Spleen (tissue), 11 donors: ENCODE measurements at regions not wholly inside any gene's neighbourhood (a gene's known extent, or its start where the extent isn't known, plus 50 kb on each side); places are given as distances from the start of the nearest gene placed in this dataset.

Experiments
- DNase-seq: peaks from one replicate; pipeline ENCODE4 v3.0.0-alpha.2; 2020
- H3K27ac ChIP-seq, 8 donors: fragments of 200-600 bp; sonication (generic) in 7 of 8; 1 replicate in 4 of 8; 2 replicates in 4 of 8; pipeline versions ENCODE4 v1.5.0 to v1.8.0; 2016 to 2021; ENCODE audit warnings: inconsistent platforms in 4 of 8, mild to moderate bottlenecking in 4 of 8, moderate library complexity in 1 of 8
- H3K27me3 ChIP-seq, 7 donors: fragments of 200-600 bp; sonication (generic) in 6 of 7; replicated peaks in 1 of 7; 1 replicate in 4 of 7; 2 replicates in 3 of 7; pipeline versions ENCODE4 v1.5.0 to v1.8.0; 2016 to 2021; ENCODE audit warnings: inconsistent platforms in 3 of 7, mild to moderate bottlenecking in 1 of 7
- H3K36me3 ChIP-seq, 6 donors: fragments of 200-600 bp; sonication (generic) in 5 of 6; 1 replicate in 4 of 6; 2 replicates in 2 of 6; pipeline versions ENCODE4 v1.5.0 to v1.8.0; 2016 to 2021; ENCODE audit warnings: inconsistent platforms in 2 of 6
- H3K4me1 ChIP-seq, 6 donors: fragments of 200-600 bp; sonication (generic) in 5 of 6; 1 replicate in 3 of 6; 2 replicates in 3 of 6; pipeline versions ENCODE4 v1.5.0 to v1.8.0; 2016 to 2021; ENCODE audit warnings: inconsistent platforms in 3 of 6
- H3K4me3 ChIP-seq, 8 donors: fragments of 200-600 bp; sonication (generic) in 7 of 8; 1 replicate in 4 of 8; 2 replicates in 4 of 8; pipeline versions ENCODE4 v1.5.0 to v1.8.0; 2016 to 2021; ENCODE audit warnings: inconsistent platforms in 4 of 8, mild to moderate bottlenecking in 4 of 8, moderate library complexity in 2 of 8
- H3K9me3 ChIP-seq, 8 donors: fragments of 200-600 bp; sonication (generic) in 7 of 8; 1 replicate in 4 of 8; 2 replicates in 4 of 8; pipeline versions ENCODE4 v1.5.0 to v1.8.0; 2016 to 2021; ENCODE audit warnings: inconsistent platforms in 4 of 8
- POLR2A ChIP-seq, 3 donors: fragments of 450-650 bp; IDR thresholded peaks; one replicate each; pipeline ENCODE4 v1.5.1; 2017; ENCODE audit warnings: antibody characterized with exemption in 3 of 3, mild to moderate bottlenecking in 1 of 3
- POLR2AphosphoS5 ChIP-seq, 3 donors: sonication (generic); formaldehyde crosslinking; IDR thresholded peaks; one replicate each; pipeline ENCODE4 v1.5.1; 2017; ENCODE audit warnings: antibody characterized with exemption in 3 of 3
- WGBS, 5 donors: extraction: QIAGEN DNeasy Blood & Tissue Kit in 3 of 5; methylation state at CpG; one replicate each; pipeline versions ENCODE4 v1.1.5 to v1.1.7; 2013 to 2018; 5-methylcytosine and 5-hydroxymethylcytosine counted together
- intact Hi-C: fragments of 100-400 bp; cut with DNase I; formaldehyde crosslinking; loops from one replicate; pipeline ENCODE4 v1.15.0; 2023; ENCODE audit warnings: low total_unique reads
- TF ChIP-seq, protein P1 (sequence below), 11 experiments: fragments of 200-600 bp in 7 of 11; fragments of 450-650 bp in 4 of 11; sonication (generic) in 4 of 11; IDR thresholded peaks in 8 of 11; conservative IDR thresholded peaks in 3 of 11; 1 replicate in 7 of 11; 2 replicates in 4 of 11; pipeline versions ENCODE4 v1.4.0 to v1.8.0; 2016 to 2021; ENCODE audit warnings: antibody characterized with exemption in 11 of 11, inconsistent platforms in 4 of 11, mild to moderate bottlenecking in 1 of 11
- donor health status: healthy with polysubstance abuse.
- donor health status: DM: no; HTN: no; CAD: no; lungs with moderate emphysema.
- donor health status: DM: no; HTN: no; CAD: no.
- donor health status: Bipolar disorder and iron deficiency.
- donor health status: healthy.
- donor health status: DM: no; HTN: no; CAD: no.
- donor health status: DM: yes; HTN: yes; CAD: no.

DNA sequence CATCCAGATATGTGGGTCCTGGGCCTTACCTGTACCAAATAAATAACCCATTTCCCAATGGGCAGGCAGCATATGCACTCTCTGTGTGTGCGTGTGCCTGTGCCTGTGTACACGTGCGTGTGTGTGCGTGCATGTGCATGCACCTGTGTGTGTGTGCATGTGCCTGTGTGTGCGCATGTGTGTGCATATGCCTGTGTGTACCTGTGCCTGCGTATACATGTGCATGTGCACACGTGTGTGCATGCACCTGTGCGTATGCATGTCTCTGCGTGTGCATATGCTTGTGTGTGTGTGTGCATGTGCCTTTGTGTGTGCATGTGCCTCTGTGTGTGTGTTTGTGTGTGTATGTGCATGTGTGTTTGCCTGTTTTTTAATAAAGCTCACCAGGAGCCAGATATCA is 197.1 kb downstream of the PHETA1 start:
- intact Hi-C loops, result loop anchor here (10.0 kb wide), 1 partner anchor 147 kb away; no protein-coding TSS in a partner anchor
- Histone ChIP-seq H3K9me3 (no peaks in the 10 kb centered on the region), H3K4me1 (peaks cover 0 to 41% (median 21%) of the 10 kb centered on the region in 6 donors), H3K27ac (no peak overlapping the region), H3K27me3 (peaks cover 0 to 34% (median 0%) of the 10 kb centered on the region in 7 donors), H3K36me3 (no peaks in the 10 kb centered on the region), H3K4me3 (no peak overlapping the region)
- 86 to 94% (median 93%) methylated on average over 5 to 9 of the region's 9 CpGs for WGBS, 5 donors
- DNase-seq, result no peak
- TF ChIP-seq POLR2A (IDR thresholded peaks at IDR 0.05) (no peak), POLR2AphosphoS5 (IDR thresholded peaks at IDR 0.05) (no peak)
- TF ChIP-seq, protein P1, sequence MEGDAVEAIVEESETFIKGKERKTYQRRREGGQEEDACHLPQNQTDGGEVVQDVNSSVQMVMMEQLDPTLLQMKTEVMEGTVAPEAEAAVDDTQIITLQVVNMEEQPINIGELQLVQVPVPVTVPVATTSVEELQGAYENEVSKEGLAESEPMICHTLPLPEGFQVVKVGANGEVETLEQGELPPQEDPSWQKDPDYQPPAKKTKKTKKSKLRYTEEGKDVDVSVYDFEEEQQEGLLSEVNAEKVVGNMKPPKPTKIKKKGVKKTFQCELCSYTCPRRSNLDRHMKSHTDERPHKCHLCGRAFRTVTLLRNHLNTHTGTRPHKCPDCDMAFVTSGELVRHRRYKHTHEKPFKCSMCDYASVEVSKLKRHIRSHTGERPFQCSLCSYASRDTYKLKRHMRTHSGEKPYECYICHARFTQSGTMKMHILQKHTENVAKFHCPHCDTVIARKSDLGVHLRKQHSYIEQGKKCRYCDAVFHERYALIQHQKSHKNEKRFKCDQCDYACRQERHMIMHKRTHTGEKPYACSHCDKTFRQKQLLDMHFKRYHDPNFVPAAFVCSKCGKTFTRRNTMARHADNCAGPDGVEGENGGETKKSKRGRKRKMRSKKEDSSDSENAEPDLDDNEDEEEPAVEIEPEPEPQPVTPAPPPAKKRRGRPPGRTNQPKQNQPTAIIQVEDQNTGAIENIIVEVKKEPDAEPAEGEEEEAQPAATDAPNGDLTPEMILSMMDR (IDR thresholded peaks at IDR 0.05 in 8 of 11, conservative IDR thresholded peaks at IDR 0.05 in 3 of 11), result no peak

DNA sequence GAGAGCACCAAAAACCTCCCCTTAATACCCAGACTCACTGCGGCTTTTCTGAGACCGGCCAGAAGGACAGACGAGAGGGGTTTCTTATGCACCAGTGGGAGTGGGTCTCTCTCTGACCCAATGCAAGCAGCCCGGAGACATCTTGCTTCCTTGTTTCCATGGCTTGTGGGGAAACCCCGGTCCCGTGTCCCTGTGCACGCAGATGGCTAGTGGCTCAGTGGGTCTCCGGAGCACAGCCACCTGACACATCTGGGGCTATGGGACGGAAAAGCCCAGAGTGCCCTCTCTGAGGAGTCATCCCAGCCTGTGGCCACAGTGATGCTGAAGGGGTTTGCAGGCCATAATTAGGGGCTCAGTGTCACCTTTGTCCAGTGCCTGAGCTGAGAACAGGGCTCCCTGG is 197.6 kb downstream of the PHETA1 start:
- no peak overlapping the region for H3K27ac ChIP-seq
- H3K4me1 ChIP-seq, result peaks cover 0 to 41% (median 21%) of the 10 kb centered on the region in 6 donors
- no peaks in the 10 kb centered on the region for H3K36me3 ChIP-seq
- intact Hi-C loops, result loop anchor here (10.0 kb wide), 1 partner anchor 147 kb away; no protein-coding TSS in a partner anchor
- H3K4me3 ChIP-seq, result no peak overlapping the region
- no peak for DNase-seq
- H3K27me3 ChIP-seq, result peaks cover 0 to 34% (median 0%) of the 10 kb centered on the region in 7 donors
- H3K9me3 ChIP-seq, result no peaks in the 10 kb centered on the region
- no peak for TF ChIP-seq POLR2A (IDR thresholded peaks at IDR 0.05)
- TF ChIP-seq, protein P1 (IDR thresholded peaks at IDR 0.05 in 8 of 11, conservative IDR thresholded peaks at IDR 0.05 in 3 of 11), result no peak
- TF ChIP-seq POLR2AphosphoS5 (IDR thresholded peaks at IDR 0.05), result no peak
- 67 to 91% (median 82%) methylated on average over 9 of the region's 9 CpGs for WGBS, 5 donors

DNA sequence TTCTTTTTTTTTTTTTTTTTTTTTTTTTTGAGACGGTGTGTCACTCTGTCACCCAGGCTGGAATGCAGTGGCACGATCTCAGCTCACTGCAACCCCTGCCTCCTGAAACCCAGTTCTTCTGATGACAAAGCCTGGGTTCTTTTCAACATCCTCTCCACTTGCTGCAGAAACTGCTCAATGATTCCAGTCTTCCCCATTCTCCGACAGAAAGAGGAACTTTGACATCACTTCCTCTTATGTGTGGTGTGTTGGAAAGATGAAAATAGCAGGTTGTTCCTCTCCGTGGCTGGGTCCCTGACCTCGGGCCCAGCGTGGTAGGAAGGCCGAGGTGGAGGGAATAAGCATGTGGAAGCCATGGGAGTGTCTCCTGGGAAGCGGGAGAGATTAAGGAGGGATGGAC is 198.4 kb downstream of the PHETA1 start:
- WGBS, 5 donors, result 9 to 26% (median 13%) methylated on average over 8 of the region's 8 CpGs
- Histone ChIP-seq H3K27ac (peak overlapping the region in 2 of 8 donors; percentile 21 to 33), H3K36me3 (no peaks in the 10 kb centered on the region), H3K9me3 (no peaks in the 10 kb centered on the region), H3K4me3 (no peak overlapping the region), H3K27me3 (peaks cover 0 to 33% (median 0%) of the 10 kb centered on the region in 7 donors), H3K4me1 (peaks cover 0 to 41% (median 21%) of the 10 kb centered on the region in 6 donors)
- intact Hi-C loops, result loop anchor here (10.0 kb wide), 1 partner anchor 146 kb away; no protein-coding TSS in a partner anchor
- peak in 1 of 3 donors; percentile 20 for TF ChIP-seq POLR2AphosphoS5 (IDR thresholded peaks at IDR 0.05)
- no peak for TF ChIP-seq POLR2A (IDR thresholded peaks at IDR 0.05)
- no peak for DNase-seq

DNA sequence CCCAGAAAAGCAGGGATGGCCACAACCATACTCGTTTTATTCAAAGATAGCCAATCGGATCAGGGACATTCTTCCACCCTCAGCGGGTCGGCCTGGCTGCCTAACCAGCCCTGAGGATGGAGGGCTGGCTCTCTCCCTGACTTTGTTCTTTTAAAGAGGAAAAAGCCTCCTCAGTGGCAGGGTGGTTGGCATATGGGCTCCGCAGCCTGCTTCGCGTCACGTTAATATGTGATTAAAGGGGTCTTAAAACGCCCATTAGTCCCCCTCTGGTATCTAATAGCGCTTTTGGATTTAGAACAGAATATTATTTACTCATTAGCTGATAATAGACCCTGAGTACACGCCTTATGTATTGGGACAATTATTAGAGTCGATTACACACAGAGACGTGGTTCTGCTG is 199.4 kb downstream of the PHETA1 start:
- WGBS, 5 donors, result 84 to 96% (median 93%) methylated on average over 9 to 13 of the region's 13 CpGs
- no peak for DNase-seq
- Histone ChIP-seq H3K4me1 (peaks cover 0 to 30% (median 15%) of the 10 kb centered on the region in 6 donors), H3K27ac (no peak overlapping the region), H3K4me3 (no peak overlapping the region), H3K27me3 (peaks cover 0 to 33% (median 0%) of the 10 kb centered on the region in 7 donors), H3K9me3 (peaks cover 0 to 5% (median 0%) of the 10 kb centered on the region in 8 donors), H3K36me3 (no peaks in the 10 kb centered on the region)
- intact Hi-C loops, result no loop called here
- TF ChIP-seq POLR2A (IDR thresholded peaks at IDR 0.05) (no peak), POLR2AphosphoS5 (IDR thresholded peaks at IDR 0.05) (no peak)
- TF ChIP-seq, protein P1 (IDR thresholded peaks at IDR 0.05 in 8 of 11, conservative IDR thresholded peaks at IDR 0.05 in 3 of 11), result no peak
